ENCODE measurements at regions not wholly inside any gene's neighbourhood (a gene's known extent, or its start where the extent isn't known, plus 50 kb on each side); places are given as distances from the start of the nearest gene placed in this dataset.
A peak's percentile ranks its signal among the peaks of the same experiment; 100 is the strongest.

- DNase-seq (ENCODE audit: low spot score), result no peak
Measured at GRCh38 chr6:66935612-66936011, 1228.6 kb upstream of the EYS start.

GRCh38 chr6:66931787-66932186, 1224.8 kb upstream of the EYS start:
- no peak for DNase-seq (ENCODE audit: low spot score)

GRCh38 chr6:66930559-66931290, 1223.7 kb upstream of the EYS start:
- DNase-seq (ENCODE audit: low spot score), result peak; percentile 20

GRCh38 chr6:66926060-66926459, 1219.0 kb upstream of the EYS start:
- peak; percentile 73 for DNase-seq (ENCODE audit: low spot score)

GRCh38 chr6:66913657-66914056, 1206.6 kb upstream of the EYS start:
- DNase-seq (ENCODE audit: low spot score), result no peak

GRCh38 chr6:66902457-66902856, 1195.4 kb upstream of the EYS start:
- no peak for DNase-seq (ENCODE audit: low spot score)

- no peak for DNase-seq (ENCODE audit: low spot score)
Measured at GRCh38 chr6:66900133-66901083, 1193.4 kb upstream of the EYS start.

GRCh38 chr6:66897576-66897975, 1190.5 kb upstream of the EYS start:
- DNase-seq (ENCODE audit: low spot score), result peak; percentile 39

GRCh38 chr6:66896415-66896814, 1189.4 kb upstream of the EYS start:
- peak; percentile 80 for DNase-seq (ENCODE audit: low spot score)

- DNase-seq (ENCODE audit: low spot score), result no peak
Measured at GRCh38 chr6:66883453-66883852, 1176.4 kb upstream of the EYS start.

GRCh38 chr6:66866801-66867200, 1159.8 kb upstream of the EYS start:
- DNase-seq (ENCODE audit: low spot score), result no peak

- no peak for DNase-seq (ENCODE audit: low spot score)
Measured at GRCh38 chr6:66865771-66866170, 1158.7 kb upstream of the EYS start.

- no peak for DNase-seq (ENCODE audit: low spot score)
Measured at GRCh38 chr6:66861007-66861541, 1154.0 kb upstream of the EYS start.

GRCh38 chr6:66860328-66860727, 1153.3 kb upstream of the EYS start:
- no peak for DNase-seq (ENCODE audit: low spot score)

- no peak for DNase-seq (ENCODE audit: low spot score)
Measured at GRCh38 chr6:66858196-66858595, 1151.2 kb upstream of the EYS start.

- DNase-seq (ENCODE audit: low spot score), result no peak
Measured at GRCh38 chr6:66854014-66854413, 1147.0 kb upstream of the EYS start.

- DNase-seq (ENCODE audit: low spot score), result no peak
Measured at GRCh38 chr6:66851930-66852329, 1144.9 kb upstream of the EYS start.

- no peak for DNase-seq (ENCODE audit: low spot score)
Measured at GRCh38 chr6:66849843-66850242, 1142.8 kb upstream of the EYS start.

- no peak for DNase-seq (ENCODE audit: low spot score)
Measured at GRCh38 chr6:66848244-66848953, 1141.4 kb upstream of the EYS start.

GRCh38 chr6:66838764-66839163, 1131.7 kb upstream of the EYS start:
- DNase-seq (ENCODE audit: low spot score), result peak; percentile 4

GRCh38 chr6:66825539-66825938, 1118.5 kb upstream of the EYS start:
- no peak for DNase-seq (ENCODE audit: low spot score)

- no peak for DNase-seq (ENCODE audit: low spot score)
Measured at GRCh38 chr6:66814156-66814555, 1107.1 kb upstream of the EYS start.
